ENCODE measurements at regions not wholly inside any gene's neighbourhood (a gene's known extent, or its start where the extent isn't known, plus 50 kb on each side); places are given as distances from the start of the nearest gene placed in this dataset.

DNA sequence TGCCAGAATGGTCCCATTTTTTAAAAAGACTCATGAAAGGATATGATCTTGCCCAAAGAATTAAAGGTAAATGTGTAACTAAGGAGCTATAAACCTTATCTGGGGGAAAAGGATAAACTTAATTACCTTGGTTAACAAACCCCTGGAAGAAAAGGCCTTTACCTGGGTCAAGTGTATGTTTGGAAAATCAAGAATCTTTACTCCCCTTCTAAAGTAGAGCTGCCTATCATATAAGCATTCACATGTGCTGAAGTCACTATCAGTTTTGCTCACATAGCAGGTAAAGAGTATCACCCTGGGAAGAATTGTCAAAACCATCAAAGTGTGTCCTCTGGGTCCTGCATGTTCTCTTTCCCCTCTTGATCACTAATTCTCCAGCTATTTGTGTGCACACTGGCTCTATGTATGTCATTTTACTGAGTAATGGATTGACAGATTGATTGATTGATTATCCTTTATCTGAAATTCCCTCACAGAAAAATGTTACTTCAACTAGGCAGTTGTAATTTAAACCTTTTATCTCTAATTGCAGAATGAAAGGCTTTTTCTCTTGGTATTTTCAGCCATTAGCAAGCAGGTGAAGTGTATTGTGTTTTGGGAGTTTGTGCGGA is 199.4 kb downstream of the NOL4 start (continued):
- TF ChIP-seq, protein P1, sequence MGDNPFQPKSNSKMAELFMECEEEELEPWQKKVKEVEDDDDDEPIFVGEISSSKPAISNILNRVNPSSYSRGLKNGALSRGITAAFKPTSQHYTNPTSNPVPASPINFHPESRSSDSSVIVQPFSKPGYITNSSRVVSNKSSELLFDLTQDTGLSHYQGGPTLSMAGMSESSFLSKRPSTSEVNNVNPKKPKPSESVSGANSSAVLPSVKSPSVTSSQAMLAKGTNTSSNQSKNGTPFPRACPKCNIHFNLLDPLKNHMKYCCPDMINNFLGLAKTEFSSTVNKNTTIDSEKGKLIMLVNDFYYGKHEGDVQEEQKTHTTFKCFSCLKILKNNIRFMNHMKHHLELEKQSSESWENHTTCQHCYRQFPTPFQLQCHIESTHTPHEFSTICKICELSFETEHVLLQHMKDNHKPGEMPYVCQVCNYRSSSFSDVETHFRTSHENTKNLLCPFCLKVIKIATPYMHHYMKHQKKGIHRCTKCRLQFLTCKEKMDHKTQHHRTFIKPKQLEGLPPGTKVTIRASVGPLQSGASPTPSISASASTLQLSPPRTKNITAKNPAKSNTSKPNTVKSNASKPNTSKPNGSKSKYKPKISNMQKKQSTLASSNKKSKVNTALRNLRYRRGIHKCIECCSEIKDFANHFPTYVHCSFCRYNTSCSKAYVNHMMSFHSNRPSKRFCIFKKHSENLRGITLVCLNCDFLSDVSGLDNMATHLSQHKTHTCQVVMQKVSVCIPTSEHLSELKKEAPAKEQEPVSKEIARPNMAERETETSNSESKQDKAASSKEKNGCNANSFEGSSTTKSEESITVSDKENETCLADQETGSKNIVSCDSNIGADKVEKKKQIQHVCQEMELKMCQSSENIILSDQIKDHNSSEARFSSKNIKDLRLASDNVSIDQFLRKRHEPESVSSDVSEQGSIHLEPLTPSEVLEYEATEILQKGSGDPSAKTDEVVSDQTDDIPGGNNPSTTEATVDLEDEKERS (tag by site-specific recombination; IDR thresholded peaks at IDR 0.05), result no peak
- TF ChIP-seq ZIC2 (tag by site-specific recombination; IDR thresholded peaks at IDR 0.05), result no peak
- TF ChIP-seq KLF7 (tag by site-specific recombination; IDR thresholded peaks at IDR 0.05; ENCODE audit: borderline replicate concordance), result no peak
- no peak for TF ChIP-seq ZNF747 (tag by site-specific recombination; IDR thresholded peaks at IDR 0.05)
- TF ChIP-seq ZNF24 (tag by site-specific recombination; IDR thresholded peaks at IDR 0.05), result no peak
- no peak for TF ChIP-seq ZNF521 (tag by site-specific recombination; IDR thresholded peaks at IDR 0.05)
- no peak for TF ChIP-seq ZNF596 (tag by site-specific recombination; IDR thresholded peaks at IDR 0.05)
- TF ChIP-seq SP3 (tag by site-specific recombination; IDR thresholded peaks at IDR 0.05), result no peak
- TF ChIP-seq, protein P2, sequence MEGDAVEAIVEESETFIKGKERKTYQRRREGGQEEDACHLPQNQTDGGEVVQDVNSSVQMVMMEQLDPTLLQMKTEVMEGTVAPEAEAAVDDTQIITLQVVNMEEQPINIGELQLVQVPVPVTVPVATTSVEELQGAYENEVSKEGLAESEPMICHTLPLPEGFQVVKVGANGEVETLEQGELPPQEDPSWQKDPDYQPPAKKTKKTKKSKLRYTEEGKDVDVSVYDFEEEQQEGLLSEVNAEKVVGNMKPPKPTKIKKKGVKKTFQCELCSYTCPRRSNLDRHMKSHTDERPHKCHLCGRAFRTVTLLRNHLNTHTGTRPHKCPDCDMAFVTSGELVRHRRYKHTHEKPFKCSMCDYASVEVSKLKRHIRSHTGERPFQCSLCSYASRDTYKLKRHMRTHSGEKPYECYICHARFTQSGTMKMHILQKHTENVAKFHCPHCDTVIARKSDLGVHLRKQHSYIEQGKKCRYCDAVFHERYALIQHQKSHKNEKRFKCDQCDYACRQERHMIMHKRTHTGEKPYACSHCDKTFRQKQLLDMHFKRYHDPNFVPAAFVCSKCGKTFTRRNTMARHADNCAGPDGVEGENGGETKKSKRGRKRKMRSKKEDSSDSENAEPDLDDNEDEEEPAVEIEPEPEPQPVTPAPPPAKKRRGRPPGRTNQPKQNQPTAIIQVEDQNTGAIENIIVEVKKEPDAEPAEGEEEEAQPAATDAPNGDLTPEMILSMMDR (tag by site-specific recombination; IDR thresholded peaks at IDR 0.05), result no peak
- TF ChIP-seq GLIS1 (tag by site-specific recombination; IDR thresholded peaks at IDR 0.05), result no peak

DNA sequence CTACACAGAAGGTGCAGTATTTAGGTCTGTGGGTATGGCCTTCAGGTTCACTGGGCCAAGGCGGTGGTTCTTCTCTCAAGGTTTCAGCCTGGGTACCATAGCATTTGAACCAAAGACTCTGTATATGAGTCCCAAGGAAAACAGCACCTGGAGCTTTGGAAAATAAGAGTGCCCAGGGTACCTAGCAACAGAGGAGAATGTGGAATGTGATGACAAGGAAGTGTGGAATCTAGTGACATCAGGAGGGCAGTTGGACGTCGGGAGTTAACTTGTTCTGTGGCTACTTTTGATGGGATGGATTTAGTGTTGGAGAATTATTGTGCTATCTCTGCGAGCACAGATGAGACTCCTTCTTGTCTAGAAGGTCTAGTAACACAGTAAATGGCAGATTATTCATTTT is 201.2 kb downstream of the NOL4 start:
- Histone ChIP-seq H3K4me1 (ENCODE audit: control insufficient read depth, insufficient read depth, low read length) (no peaks in the 10 kb centered on the region), H3K36me3 (ENCODE audit: control insufficient read depth in 2 of 2, insufficient read depth in 1 of 2, low read length in 2 of 2) (no peaks in the 10 kb centered on the region), H3K4me3 (ENCODE audit: low read depth, low read length) (no peak overlapping the region), H3K9me3 (ENCODE audit: control insufficient read depth, insufficient read depth, low read depth, low read length) (no peaks in the 10 kb centered on the region), H3K27ac (ENCODE audit: extremely low read depth, low read depth, low read length) (no peak overlapping the region)
- ChIA-PET POLR2A (no interaction called here), CTCF (interaction anchor here (0.6 kb wide), 1 partner anchor 791 kb away, joined by 3 read pairs; no protein-coding TSS in a partner anchor)
- TF ChIP-seq, protein P3, sequence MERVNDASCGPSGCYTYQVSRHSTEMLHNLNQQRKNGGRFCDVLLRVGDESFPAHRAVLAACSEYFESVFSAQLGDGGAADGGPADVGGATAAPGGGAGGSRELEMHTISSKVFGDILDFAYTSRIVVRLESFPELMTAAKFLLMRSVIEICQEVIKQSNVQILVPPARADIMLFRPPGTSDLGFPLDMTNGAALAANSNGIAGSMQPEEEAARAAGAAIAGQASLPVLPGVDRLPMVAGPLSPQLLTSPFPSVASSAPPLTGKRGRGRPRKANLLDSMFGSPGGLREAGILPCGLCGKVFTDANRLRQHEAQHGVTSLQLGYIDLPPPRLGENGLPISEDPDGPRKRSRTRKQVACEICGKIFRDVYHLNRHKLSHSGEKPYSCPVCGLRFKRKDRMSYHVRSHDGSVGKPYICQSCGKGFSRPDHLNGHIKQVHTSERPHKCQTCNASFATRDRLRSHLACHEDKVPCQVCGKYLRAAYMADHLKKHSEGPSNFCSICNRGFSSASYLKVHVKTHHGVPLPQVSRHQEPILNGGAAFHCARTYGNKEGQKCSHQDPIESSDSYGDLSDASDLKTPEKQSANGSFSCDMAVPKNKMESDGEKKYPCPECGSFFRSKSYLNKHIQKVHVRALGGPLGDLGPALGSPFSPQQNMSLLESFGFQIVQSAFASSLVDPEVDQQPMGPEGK (tag by site-specific recombination; IDR thresholded peaks at IDR 0.05), result no peak
- no peak for TF ChIP-seq ZNF624 (tag by site-specific recombination; IDR thresholded peaks at IDR 0.05)
- TF ChIP-seq ZNF366 (tag by site-specific recombination; conservative IDR thresholded peaks at IDR 0.05), result no peak
- TF ChIP-seq, protein P4, sequence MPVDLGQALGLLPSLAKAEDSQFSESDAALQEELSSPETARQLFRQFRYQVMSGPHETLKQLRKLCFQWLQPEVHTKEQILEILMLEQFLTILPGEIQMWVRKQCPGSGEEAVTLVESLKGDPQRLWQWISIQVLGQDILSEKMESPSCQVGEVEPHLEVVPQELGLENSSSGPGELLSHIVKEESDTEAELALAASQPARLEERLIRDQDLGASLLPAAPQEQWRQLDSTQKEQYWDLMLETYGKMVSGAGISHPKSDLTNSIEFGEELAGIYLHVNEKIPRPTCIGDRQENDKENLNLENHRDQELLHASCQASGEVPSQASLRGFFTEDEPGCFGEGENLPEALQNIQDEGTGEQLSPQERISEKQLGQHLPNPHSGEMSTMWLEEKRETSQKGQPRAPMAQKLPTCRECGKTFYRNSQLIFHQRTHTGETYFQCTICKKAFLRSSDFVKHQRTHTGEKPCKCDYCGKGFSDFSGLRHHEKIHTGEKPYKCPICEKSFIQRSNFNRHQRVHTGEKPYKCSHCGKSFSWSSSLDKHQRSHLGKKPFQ (tag by site-specific recombination; IDR thresholded peaks at IDR 0.05), result no peak
- TF ChIP-seq ZNF311 (tag by site-specific recombination; IDR thresholded peaks at IDR 0.05; ENCODE audit: borderline replicate concordance), result no peak
- TF ChIP-seq ZNF629 (tag by site-specific recombination; IDR thresholded peaks at IDR 0.05), result no peak
- no peak for TF ChIP-seq ZBTB1 (tag by site-specific recombination; IDR thresholded peaks at IDR 0.05)
- no peak for TF ChIP-seq MZF1 (tag by site-specific recombination; IDR thresholded peaks at IDR 0.05; ENCODE audit: borderline replicate concordance)
- no peak for TF ChIP-seq ZBTB7A (tag by site-specific recombination; IDR thresholded peaks at IDR 0.05; ENCODE audit: low read depth)
- TF ChIP-seq ZNF146 (tag by site-specific recombination; IDR thresholded peaks at IDR 0.05), result no peak
- TF ChIP-seq, protein P5, sequence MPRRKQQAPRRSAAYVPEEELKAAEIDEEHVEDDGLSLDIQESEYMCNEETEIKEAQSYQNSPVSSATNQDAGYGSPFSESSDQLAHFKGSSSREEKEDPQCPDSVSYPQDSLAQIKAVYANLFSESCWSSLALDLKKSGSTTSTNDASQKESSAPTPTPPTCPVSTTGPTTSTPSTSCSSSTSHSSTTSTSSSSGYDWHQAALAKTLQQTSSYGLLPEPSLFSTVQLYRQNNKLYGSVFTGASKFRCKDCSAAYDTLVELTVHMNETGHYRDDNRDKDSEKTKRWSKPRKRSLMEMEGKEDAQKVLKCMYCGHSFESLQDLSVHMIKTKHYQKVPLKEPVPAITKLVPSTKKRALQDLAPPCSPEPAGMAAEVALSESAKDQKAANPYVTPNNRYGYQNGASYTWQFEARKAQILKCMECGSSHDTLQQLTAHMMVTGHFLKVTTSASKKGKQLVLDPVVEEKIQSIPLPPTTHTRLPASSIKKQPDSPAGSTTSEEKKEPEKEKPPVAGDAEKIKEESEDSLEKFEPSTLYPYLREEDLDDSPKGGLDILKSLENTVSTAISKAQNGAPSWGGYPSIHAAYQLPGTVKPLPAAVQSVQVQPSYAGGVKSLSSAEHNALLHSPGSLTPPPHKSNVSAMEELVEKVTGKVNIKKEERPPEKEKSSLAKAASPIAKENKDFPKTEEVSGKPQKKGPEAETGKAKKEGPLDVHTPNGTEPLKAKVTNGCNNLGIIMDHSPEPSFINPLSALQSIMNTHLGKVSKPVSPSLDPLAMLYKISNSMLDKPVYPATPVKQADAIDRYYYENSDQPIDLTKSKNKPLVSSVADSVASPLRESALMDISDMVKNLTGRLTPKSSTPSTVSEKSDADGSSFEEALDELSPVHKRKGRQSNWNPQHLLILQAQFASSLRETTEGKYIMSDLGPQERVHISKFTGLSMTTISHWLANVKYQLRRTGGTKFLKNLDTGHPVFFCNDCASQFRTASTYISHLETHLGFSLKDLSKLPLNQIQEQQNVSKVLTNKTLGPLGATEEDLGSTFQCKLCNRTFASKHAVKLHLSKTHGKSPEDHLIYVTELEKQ (tag by site-specific recombination; IDR thresholded peaks at IDR 0.05; ENCODE audit: borderline replicate concordance), result no peak
- TF ChIP-seq, protein P6, sequence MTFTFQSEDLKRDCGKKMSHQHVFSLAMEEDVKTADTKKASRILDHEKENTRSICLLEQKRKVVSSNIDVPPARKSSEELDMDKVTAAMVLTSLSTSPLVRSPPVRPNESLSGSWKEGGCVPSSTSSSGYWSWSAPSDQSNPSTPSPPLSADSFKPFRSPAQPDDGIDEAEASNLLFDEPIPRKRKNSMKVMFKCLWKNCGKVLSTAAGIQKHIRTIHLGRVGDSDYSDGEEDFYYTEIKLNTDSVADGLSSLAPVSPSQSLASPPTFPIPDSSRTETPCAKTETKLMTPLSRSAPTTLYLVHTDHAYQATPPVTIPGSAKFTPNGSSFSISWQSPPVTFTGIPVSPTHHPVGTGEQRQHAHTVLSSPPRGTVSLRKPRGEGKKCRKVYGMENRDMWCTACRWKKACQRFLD (tag by site-specific recombination; IDR thresholded peaks at IDR 0.05), result no peak

All from HEK293 (cell line).